A549 (cell line): ENCODE measurements at regions not wholly inside any gene's neighbourhood (a gene's known extent, or its start where the extent isn't known, plus 50 kb on each side); places are given as distances from the start of the nearest gene placed in this dataset.

Source experiments
- ATAC-seq, 2 experiments: fragments of 200-7000 bp in 1 of 2; fragments of >200 bp in 1 of 2; cut with Nextera tagmentation in 1 of 2; cut with Tn5 transposase in 1 of 2; 3 replicates each; pipeline versions ENCODE4 v1.8.0 to v1.9.1; 2018 to 2020; ENCODE audit warnings: mild to moderate bottlenecking in 1 of 2, moderate library complexity in 1 of 2
- CTCF ChIA-PET: fragments of 300-600 bp; sonication (Branson Sonifier 250); formaldehyde crosslinking; extraction: SDS; loops from one replicate; lab custom pipeline; 2021; ENCODE audit warnings: antibody characterized with exemption, inconsistent platforms; lab: Yijun Ruan, JAX
- POLR2A ChIA-PET: fragments of 350-600 bp; formaldehyde crosslinking; extraction: SDS; loops from one replicate; lab custom pipeline; 2021; ENCODE audit warnings: antibody characterized with exemption, inconsistent platforms; lab: Yijun Ruan, JAX
- DNase-seq, 2 experiments: peaks; one replicate each; pipeline versions ENCODE4 v3.0.0 to v3.0.0-alpha.2; 2011 to 2016; ENCODE audit warnings: low read depth in 1 of 2, low spot score in 1 of 2
- FAIRE-seq: peaks from 2 replicates; lab custom pipeline; 2011; peaks lifted over from hg19 to GRCh38; lab: Jason Lieb, UNC
- H3K27ac ChIP-seq, 2 experiments: fragments of >200 bp; sonication (Bioruptor Twin); formaldehyde crosslinking; 3 replicates each; pipeline ENCODE4 v1.5.1; 2016 to 2017
- H3K4me1 ChIP-seq: fragments of >200 bp; sonication (Bioruptor Twin); formaldehyde crosslinking; 3 replicates; pipeline ENCODE4 v1.6.1; 2016
- H3K4me2 ChIP-seq: fragments of >200 bp; sonication (Bioruptor Twin); formaldehyde crosslinking; 3 replicates; pipeline ENCODE4 v1.6.1; 2016
- H3K4me3 ChIP-seq: fragments of >200 bp; sonication (Bioruptor Twin); formaldehyde crosslinking; 3 replicates; pipeline ENCODE4 v1.5.1; 2016
- H3K9me3 ChIP-seq: fragments of >200 bp; sonication (Bioruptor Twin); formaldehyde crosslinking; 3 replicates; pipeline ENCODE4 v1.6.1; 2016
- ATOH8 ChIP-seq: fragments of 250-450 bp; sonication (Bioruptor Pico); IDR thresholded peaks from 2 replicates; pipeline ENCODE4 v1.5.0; 2020; ENCODE audit warnings: low read depth, mild to moderate bottlenecking, moderate library complexity
- CBX8 ChIP-seq: fragments of 200-600 bp; sonication (generic); IDR thresholded peaks from 2 replicates; pipeline ENCODE4 v1.6.1; 2016
- CEBPB ChIP-seq, 2 experiments: fragments of >200 bp in 1 of 2; sonication (Bioruptor Twin) in 1 of 2; formaldehyde crosslinking in 1 of 2; IDR thresholded peaks; 2 replicates each; pipeline ENCODE4 v1.6.1; 2012 to 2016
- CHD4 ChIP-seq: fragments of 200-600 bp; sonication (generic); IDR thresholded peaks from 2 replicates; pipeline ENCODE4 v1.6.1; 2016; ENCODE audit warnings: antibody characterized with exemption, mild to moderate bottlenecking, borderline replicate concordance
- EHF ChIP-seq: fragments of 250-450 bp; sonication (Bioruptor Pico); IDR thresholded peaks from 2 replicates; pipeline ENCODE4 v1.5.0; 2020; ENCODE audit warnings: mild to moderate bottlenecking
- EHMT2 ChIP-seq: fragments of 200-600 bp; sonication (generic); IDR thresholded peaks from 2 replicates; pipeline ENCODE4 v1.6.1; 2016; ENCODE audit warnings: antibody characterized with exemption, low read depth, mild to moderate bottlenecking, moderate library complexity
- EP300 ChIP-seq, 2 experiments: fragments of >200 bp; sonication (Bioruptor Twin); formaldehyde crosslinking; IDR thresholded peaks; 2 replicates in 1 of 2; 3 replicates in 1 of 2; pipeline ENCODE4 v1.6.1; 2016 to 2017
- ESRRA ChIP-seq: fragments of 150-350 bp; IDR thresholded peaks from 2 replicates; pipeline ENCODE4 v1.6.1; 2014; ENCODE audit warnings: mild to moderate bottlenecking, low read length, borderline replicate concordance
- FOSL2 ChIP-seq, 2 experiments: fragments of 450-650 bp in 1 of 2; fragments of >200 bp in 1 of 2; sonication (Bioruptor Twin) in 1 of 2; formaldehyde crosslinking; IDR thresholded peaks; 2 replicates each; pipeline versions ENCODE4 v1.5.0 to v1.6.1; 2016 to 2020; ENCODE audit warnings: mild to moderate bottlenecking in 1 of 2, moderate library complexity in 1 of 2
- FOXS1 ChIP-seq: fragments of 250-450 bp; sonication (Bioruptor Pico); IDR thresholded peaks from 2 replicates; pipeline ENCODE4 v1.5.0; 2020; ENCODE audit warnings: mild to moderate bottlenecking, moderate library complexity
- GATA3 ChIP-seq: IDR thresholded peaks from 2 replicates; pipeline ENCODE4 v1.6.1; 2012; ENCODE audit warnings: borderline replicate concordance
- HOXB13 ChIP-seq: fragments of 250-450 bp; sonication (Bioruptor Pico); IDR thresholded peaks from 2 replicates; pipeline ENCODE4 v1.5.0; 2020; ENCODE audit warnings: low read depth, mild to moderate bottlenecking, moderate library complexity
- HOXB5 ChIP-seq: fragments of 250-450 bp; sonication (Bioruptor Pico); IDR thresholded peaks from 2 replicates; pipeline ENCODE4 v1.5.0; 2020; ENCODE audit warnings: mild to moderate bottlenecking, moderate library complexity
- MYC ChIP-seq: IDR thresholded peaks from 2 replicates; pipeline ENCODE4 v1.6.1; 2012; ENCODE audit warnings: mild to moderate bottlenecking, inconsistent platforms, low read length, improper control_type of control experiment, borderline replicate concordance
- NFE2L2 ChIP-seq: fragments of 150-350 bp; conservative IDR thresholded peaks from 2 replicates; pipeline ENCODE4 v1.6.1; 2014; ENCODE audit warnings: low read length
- NPAS2 ChIP-seq: fragments of 250-450 bp; sonication (Bioruptor Pico); IDR thresholded peaks from 2 replicates; pipeline ENCODE4 v1.8.0; 2022; ENCODE audit warnings: mild to moderate bottlenecking, moderate library complexity, borderline replicate concordance
- POLR2AphosphoS2 ChIP-seq: conservative IDR thresholded peaks from 2 replicates; pipeline ENCODE4 v1.6.1; 2012; ENCODE audit warnings: low read length, improper control_type of control experiment, inconsistent platforms
- RARB ChIP-seq: fragments of 250-450 bp; sonication (Bioruptor Pico); IDR thresholded peaks from 2 replicates; pipeline ENCODE4 v1.8.0; 2021; ENCODE audit warnings: mild to moderate bottlenecking, moderate library complexity
- RFX5 ChIP-seq: fragments of 450-650 bp; IDR thresholded peaks from 2 replicates; pipeline ENCODE4 v1.7.1; 2014; ENCODE audit warnings: antibody characterized with exemption, mild to moderate bottlenecking, moderate library complexity
- RNF2 ChIP-seq: fragments of 200-600 bp; sonication (generic); IDR thresholded peaks from 2 replicates; pipeline ENCODE4 v1.6.1; 2016; ENCODE audit warnings: low read depth, mild to moderate bottlenecking, antibody characterized with exemption, moderate library complexity, borderline replicate concordance
- SMC3 ChIP-seq: fragments of >200 bp; sonication (Bioruptor Twin); formaldehyde crosslinking; IDR thresholded peaks from 3 replicates; pipeline ENCODE4 v1.6.1; 2018; ENCODE audit warnings: inconsistent platforms
- TFCP2L1 ChIP-seq: fragments of 250-450 bp; sonication (Bioruptor Pico); IDR thresholded peaks from 2 replicates; pipeline ENCODE4 v1.5.0; 2021; ENCODE audit warnings: mild to moderate bottlenecking
- ZC3H11A ChIP-seq: fragments of 450-650 bp; IDR thresholded peaks from 2 replicates; pipeline ENCODE4 v1.6.1; 2014; ENCODE audit warnings: antibody characterized with exemption, mild to moderate bottlenecking
- ZSCAN20 ChIP-seq: fragments of 250-450 bp; sonication (Bioruptor Pico); IDR thresholded peaks from 2 replicates; pipeline ENCODE4 v1.8.0; 2022; ENCODE audit warnings: mild to moderate bottlenecking, moderate library complexity
- WGBS: methylation state at CpG from one replicate; pipeline ENCODE4 v1.1.6; 2017; ENCODE audit errors: missing lambda C conversion rate; 5-methylcytosine and 5-hydroxymethylcytosine counted together
- TF ChIP-seq, protein P1 (sequence below): fragments of 450-650 bp; IDR thresholded peaks from 2 replicates; pipeline ENCODE4 v1.6.1; 2014; ENCODE audit warnings: antibody characterized with exemption
- TF ChIP-seq, protein P2 (sequence below): IDR thresholded peaks from 2 replicates; pipeline ENCODE4 v1.6.1; 2012
- TF ChIP-seq, protein P3 (sequence below): fragments of >200 bp; sonication (Bioruptor Twin); formaldehyde crosslinking; IDR thresholded peaks from 3 replicates; pipeline ENCODE4 v1.5.1; 2016

DNA sequence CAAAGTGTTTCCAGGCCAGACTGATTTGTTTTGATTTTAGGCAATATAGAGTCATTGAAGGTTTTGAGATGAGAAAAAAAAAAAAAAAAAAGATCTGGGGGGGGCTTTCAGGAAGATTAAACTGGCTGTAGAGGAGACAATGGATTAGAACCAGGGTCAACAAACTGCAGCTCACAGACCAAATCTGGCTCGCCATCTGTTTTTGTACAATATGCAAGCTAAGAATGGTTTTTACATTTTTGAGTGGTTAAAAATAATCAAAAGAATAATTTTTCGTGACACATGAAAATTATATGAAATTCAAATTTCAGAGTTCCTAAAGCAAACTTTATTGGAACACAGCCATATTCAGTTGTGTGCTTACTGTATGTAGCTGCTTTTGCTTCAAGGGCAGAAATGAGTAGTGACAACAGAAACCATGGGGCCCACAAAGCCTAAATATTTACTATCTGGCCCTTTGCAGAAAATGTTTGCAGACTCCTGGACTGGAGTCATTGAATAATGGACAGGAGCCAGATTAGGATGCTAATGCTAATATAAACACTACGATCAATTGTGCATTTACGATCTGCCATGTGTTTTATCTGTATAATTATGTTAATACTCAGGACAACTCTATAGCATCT, 375.7 kb upstream of the DAB1 start:
- Histone ChIP-seq H3K4me3 (no peak overlapping the region), H3K4me1 (no peaks in the 10 kb centered on the region), H3K4me2 (no peak overlapping the region), H3K27ac (no peak overlapping the region), H3K9me3 (no peaks in the 10 kb centered on the region)
- ATAC-seq = no peak
- TF ChIP-seq, protein P1, sequence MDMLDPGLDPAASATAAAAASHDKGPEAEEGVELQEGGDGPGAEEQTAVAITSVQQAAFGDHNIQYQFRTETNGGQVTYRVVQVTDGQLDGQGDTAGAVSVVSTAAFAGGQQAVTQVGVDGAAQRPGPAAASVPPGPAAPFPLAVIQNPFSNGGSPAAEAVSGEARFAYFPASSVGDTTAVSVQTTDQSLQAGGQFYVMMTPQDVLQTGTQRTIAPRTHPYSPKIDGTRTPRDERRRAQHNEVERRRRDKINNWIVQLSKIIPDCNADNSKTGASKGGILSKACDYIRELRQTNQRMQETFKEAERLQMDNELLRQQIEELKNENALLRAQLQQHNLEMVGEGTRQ = no peak
- TF ChIP-seq POLR2AphosphoS2 (no peak), RFX5 (no peak), TFCP2L1 (CRISPR knock-in tag) (no peak), SMC3 (no peak), HOXB13 (CRISPR knock-in tag) (no peak), MYC (no peak), EHF (CRISPR knock-in tag) (no peak), NPAS2 (CRISPR knock-in tag) (no peak), HOXB5 (CRISPR knock-in tag) (no peak), CEBPB (IDR thresholded peaks at IDR 0.05) (no peak), RNF2 (no peak), CBX8 (no peak)
- TF ChIP-seq, protein P2, sequence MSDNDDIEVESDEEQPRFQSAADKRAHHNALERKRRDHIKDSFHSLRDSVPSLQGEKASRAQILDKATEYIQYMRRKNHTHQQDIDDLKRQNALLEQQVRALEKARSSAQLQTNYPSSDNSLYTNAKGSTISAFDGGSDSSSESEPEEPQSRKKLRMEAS = no peak
- no peak for DNase-seq
- POLR2A ChIA-PET = no interaction called here
- no peak for FAIRE-seq
- 5% methylated on average over 4 of the region's 4 CpGs for WGBS
- CTCF ChIA-PET = no interaction called here

- 0% methylated on average over 1 of the region's 1 CpG for WGBS
- DNase-seq (no peak), FAIRE-seq (no peak), ATAC-seq (no peak)
- Histone ChIP-seq H3K4me1 (no peaks in the 10 kb centered on the region), H3K4me2 (no peak overlapping the region), H3K27ac (no peak overlapping the region), H3K9me3 (no peaks in the 10 kb centered on the region), H3K4me3 (no peak overlapping the region)
- CTCF ChIA-PET = no interaction called here
- TF ChIP-seq TFCP2L1 (CRISPR knock-in tag) = no peak
- TF ChIP-seq RARB = no peak
- POLR2A ChIA-PET = no interaction called here
Observed at GRCh38 chr1:57798543-57798942, 374.7 kb upstream of the DAB1 start.

GRCh38 chr1:57797084-57797483, 373.2 kb upstream of the DAB1 start:
- no peaks in the 10 kb centered on the region for H3K9me3 ChIP-seq
- ChIA-PET CTCF (no interaction called here), POLR2A (no interaction called here)
- H3K4me3 ChIP-seq = no peak overlapping the region
- no peak overlapping the region for H3K4me2 ChIP-seq
- ATAC-seq (no peak), FAIRE-seq (no peak), DNase-seq (no peak)
- H3K27ac ChIP-seq = no peak overlapping the region
- 15% methylated on average over 3 of the region's 3 CpGs for WGBS
- H3K4me1 ChIP-seq = no peaks in the 10 kb centered on the region
- TF ChIP-seq ZSCAN20 (CRISPR knock-in tag) (no peak), ZC3H11A (no peak), NPAS2 (CRISPR knock-in tag) (no peak), EHMT2 (no peak), MYC (no peak)

DNA sequence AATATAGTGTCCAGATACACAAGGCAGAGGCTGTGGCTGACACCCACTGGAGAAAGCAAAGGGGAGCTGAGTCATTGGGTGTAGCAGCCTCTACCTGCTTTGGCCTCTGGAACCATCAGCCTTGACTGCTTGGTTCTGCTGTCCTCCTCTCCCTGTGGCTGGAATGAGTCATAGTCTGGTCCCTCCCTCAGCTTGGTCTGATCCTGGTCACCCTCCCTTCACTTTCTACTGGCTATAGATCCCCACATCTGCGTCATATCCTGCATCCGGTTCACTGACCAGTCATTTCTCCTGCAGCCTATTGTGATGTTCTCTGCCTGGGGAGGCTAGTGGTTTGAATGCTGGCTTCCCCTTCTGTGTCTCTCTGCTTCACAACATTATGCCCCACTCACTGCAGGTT, 372.8 kb upstream of the DAB1 start:
- Histone ChIP-seq H3K4me1 (no peaks in the 10 kb centered on the region), H3K4me2 (no peak overlapping the region), H3K27ac (no peak overlapping the region), H3K4me3 (no peak overlapping the region), H3K9me3 (no peaks in the 10 kb centered on the region)
- no peak for ATAC-seq
- POLR2A ChIA-PET = no interaction called here
- 0% methylated on average over 2 of the region's 2 CpGs for WGBS
- CTCF ChIA-PET = no interaction called here
- no peak for FAIRE-seq
- DNase-seq = peak in 1 of 2 experiments; percentile 0
- TF ChIP-seq ATOH8 (CRISPR knock-in tag) = no peak
- TF ChIP-seq FOXS1 (CRISPR knock-in tag) = no peak
- no peak for TF ChIP-seq ESRRA
- TF ChIP-seq SMC3 = no peak
- TF ChIP-seq FOSL2 (IDR thresholded peaks at IDR 0.05) = no peak
- no peak for TF ChIP-seq FOSL2 (CRISPR knock-in tag; IDR thresholded peaks at IDR 0.05)
- TF ChIP-seq, protein P2 = no peak
- TF ChIP-seq EP300 (IDR thresholded peaks at IDR 0.05) = no peak
- TF ChIP-seq GATA3 = no peak
- no peak for TF ChIP-seq NFE2L2
- no peak for TF ChIP-seq CHD4
- TF ChIP-seq CEBPB (IDR thresholded peaks at IDR 0.05) = no peak
- TF ChIP-seq, protein P3, sequence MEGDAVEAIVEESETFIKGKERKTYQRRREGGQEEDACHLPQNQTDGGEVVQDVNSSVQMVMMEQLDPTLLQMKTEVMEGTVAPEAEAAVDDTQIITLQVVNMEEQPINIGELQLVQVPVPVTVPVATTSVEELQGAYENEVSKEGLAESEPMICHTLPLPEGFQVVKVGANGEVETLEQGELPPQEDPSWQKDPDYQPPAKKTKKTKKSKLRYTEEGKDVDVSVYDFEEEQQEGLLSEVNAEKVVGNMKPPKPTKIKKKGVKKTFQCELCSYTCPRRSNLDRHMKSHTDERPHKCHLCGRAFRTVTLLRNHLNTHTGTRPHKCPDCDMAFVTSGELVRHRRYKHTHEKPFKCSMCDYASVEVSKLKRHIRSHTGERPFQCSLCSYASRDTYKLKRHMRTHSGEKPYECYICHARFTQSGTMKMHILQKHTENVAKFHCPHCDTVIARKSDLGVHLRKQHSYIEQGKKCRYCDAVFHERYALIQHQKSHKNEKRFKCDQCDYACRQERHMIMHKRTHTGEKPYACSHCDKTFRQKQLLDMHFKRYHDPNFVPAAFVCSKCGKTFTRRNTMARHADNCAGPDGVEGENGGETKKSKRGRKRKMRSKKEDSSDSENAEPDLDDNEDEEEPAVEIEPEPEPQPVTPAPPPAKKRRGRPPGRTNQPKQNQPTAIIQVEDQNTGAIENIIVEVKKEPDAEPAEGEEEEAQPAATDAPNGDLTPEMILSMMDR = no peak
